K562 (cell line): ENCODE measurements at regions not wholly inside any gene's neighbourhood (a gene's known extent, or its start where the extent isn't known, plus 50 kb on each side); places are given as distances from the start of the nearest gene placed in this dataset.
"Not testable (repeated sequence)": the region's sequence is repeated elsewhere in the genome, so short reads cannot be mapped to it uniquely, and the experiment has no call there.

Experiments
- ATAC-seq: fragments of 200-7000 bp; cut with Tn5 transposase; 3 replicates; pipeline ENCODE4 v1.9.1; 2020; ENCODE audit warnings: moderate library complexity
- BruUV-seq: library from RNA; stranded (reverse); fragments of 400-500 nt; replicated peaks from 2 replicates; lab custom pipeline; 2021; lab: Mats Ljungman, UMichigan
- CTCF ChIA-PET: fragments of 300-600 bp; formaldehyde crosslinking; extraction: SDS; loops from one replicate; lab custom pipeline; 2021; ENCODE audit warnings: low intra/inter-chr PET ratio; lab: Yijun Ruan, JAX
- POLR2A ChIA-PET: fragments of 300-600, 350-650 bp; sonication (Branson Sonifier 250); formaldehyde crosslinking; extraction: SDS; loops from one replicate; lab custom pipeline; 2021; ENCODE audit warnings: antibody characterized with exemption, inconsistent platforms; lab: Yijun Ruan, JAX
- DNase-seq, 4 experiments: peaks; one replicate each; pipeline versions ENCODE4 v3.0.0 to v3.0.0-alpha.2; 2011 to 2018; ENCODE audit warnings: low spot score in 3 of 4, mixed read lengths in 3 of 4; ENCODE audit errors: extremely low read depth in 1 of 4
- FAIRE-seq: peaks from 2 replicates; lab custom pipeline; 2011; peaks lifted over from hg19 to GRCh38; lab: Jason Lieb, UNC
- H2AFZ ChIP-seq: 2 replicates; pipeline ENCODE4 v1.6.0; 2011; ENCODE audit warnings: low read depth, low read length, control low read depth, inconsistent platforms
- H3K27ac ChIP-seq: fragments of 200-600 bp; 3 replicates; pipeline ENCODE4 v1.8.0; 2011; ENCODE audit warnings: low read depth, mild to moderate bottlenecking, control low read depth, inconsistent platforms, low read length, moderate library complexity, mixed read lengths; ENCODE audit errors: extremely low read depth
- H3K27me3 ChIP-seq, 2 experiments: fragments of 300-600 bp in 1 of 2; 2 replicates in 1 of 2; 3 replicates in 1 of 2; pipeline versions ENCODE4 v1.6.0 to v1.8.0; 2011; ENCODE audit warnings: inconsistent platforms in 2 of 2, low read length in 2 of 2, mild to moderate bottlenecking in 1 of 2, mixed read lengths in 1 of 2, moderate library complexity in 1 of 2; ENCODE audit not compliant: control insufficient read depth in 2 of 2, insufficient read depth in 2 of 2
- H3K36me3 ChIP-seq: fragments of 300-600 bp; 3 replicates; pipeline ENCODE4 v1.8.0; 2011; ENCODE audit warnings: mild to moderate bottlenecking, low read length, inconsistent platforms; ENCODE audit not compliant: control insufficient read depth, insufficient read depth
- H3K4me1 ChIP-seq, 2 experiments: fragments of 200-600 bp in 1 of 2; replicated peaks in 1 of 2; 2 replicates in 1 of 2; 3 replicates in 1 of 2; pipeline versions ENCODE4 v1.5.1 to v1.8.0; 2011; ENCODE audit warnings: inconsistent platforms in 2 of 2, low read length in 2 of 2, mild to moderate bottlenecking in 1 of 2, mixed read lengths in 1 of 2, moderate library complexity in 1 of 2; ENCODE audit not compliant: control insufficient read depth in 2 of 2, insufficient read depth in 2 of 2
- H3K4me2 ChIP-seq: 2 replicates; pipeline ENCODE4 v1.6.1; 2011; ENCODE audit warnings: low read length, control low read depth, inconsistent platforms, mixed read lengths; ENCODE audit not compliant: insufficient read depth
- H3K4me3 ChIP-seq: fragments of 200-600 bp; sonication (generic), shearing (Covaris generic); 2 replicates; pipeline ENCODE4 v1.5.1; 2016; ENCODE audit warnings: control low read depth, inconsistent platforms
- H3K79me2 ChIP-seq: fragments of 200-600 bp; 3 replicates; pipeline ENCODE4 v1.8.0; 2011; ENCODE audit warnings: low read length, inconsistent platforms; ENCODE audit not compliant: control insufficient read depth, insufficient read depth
- H3K9ac ChIP-seq, 2 experiments: 2 replicates each; pipeline versions ENCODE4 v1.6.0 to v1.6.1; 2011; ENCODE audit warnings: low read depth in 2 of 2, low read length in 2 of 2, control low read depth in 1 of 2, inconsistent platforms in 1 of 2, mild to moderate bottlenecking in 1 of 2, mixed read lengths in 1 of 2; ENCODE audit not compliant: insufficient read depth in 1 of 2
- H3K9me1 ChIP-seq: one replicate; pipeline ENCODE4 v1.6.0; 2011; ENCODE audit warnings: inconsistent platforms, mild to moderate bottlenecking, low read length, moderate library complexity; ENCODE audit not compliant: control insufficient read depth, insufficient read depth
- H3K9me3 ChIP-seq: replicated peaks from 2 replicates; pipeline ENCODE4 v1.5.1; 2011; ENCODE audit warnings: low read depth, low read length, inconsistent platforms; ENCODE audit not compliant: control insufficient read depth, insufficient read depth
- H4K20me1 ChIP-seq: replicated peaks from 2 replicates; pipeline ENCODE4 v1.6.1; 2011; ENCODE audit warnings: low read length, inconsistent platforms, mixed read lengths; ENCODE audit not compliant: control insufficient read depth, insufficient read depth
- CHD2 ChIP-seq: IDR thresholded peaks from 2 replicates; pipeline ENCODE4 v1.6.1; 2011; ENCODE audit warnings: low read depth, low read length
- EP300 ChIP-seq: IDR thresholded peaks from 2 replicates; pipeline ENCODE4 v1.6.1; 2012; ENCODE audit warnings: low read length, improper control_type of control experiment
- SP2 ChIP-seq: IDR thresholded peaks from 2 replicates; pipeline ENCODE4 v1.6.1; 2011; ENCODE audit warnings: mild to moderate bottlenecking, low read depth, low read length, moderate library complexity; ENCODE audit not compliant: poor library complexity, severe bottlenecking; ENCODE audit errors: extremely low read depth
- ZNF174 ChIP-seq: fragments of 250-450 bp; sonication (Bioruptor Pico); IDR thresholded peaks from 2 replicates; pipeline ENCODE4 v1.4.0; 2020; ENCODE audit warnings: mild to moderate bottlenecking
- ZNF668 ChIP-seq: fragments of 250-450 bp; sonication (Bioruptor Pico); IDR thresholded peaks from 2 replicates; pipeline ENCODE4 v1.8.0; 2022; ENCODE audit warnings: mild to moderate bottlenecking, inconsistent platforms
- WGBS: fragments of 100-300 bp; shearing (Covaris generic); methylation state at CpG from one replicate; pipeline ENCODE4 v1.1.6; 2016; ENCODE audit warnings: low coverage, mixed read lengths; ENCODE audit not compliant: insufficient coverage; ENCODE audit errors: missing lambda C conversion rate; 5-methylcytosine and 5-hydroxymethylcytosine counted together
- in situ Hi-C: fragments of 300-500 bp; cut with MboI; formaldehyde crosslinking; loops from 4 replicates; pipeline ENCODE4 v1.15.0; 2018; ENCODE audit warnings: inconsistent platforms, mixed read lengths
- intact Hi-C: fragments of 100-400 bp; cut with micrococcal nuclease; formaldehyde crosslinking; loops from 2 replicates; pipeline ENCODE4 v1.14.2; 2022
- TF ChIP-seq, protein P1 (sequence below): fragments of 250-450 bp; sonication (Bioruptor Pico); IDR thresholded peaks from 2 replicates; pipeline ENCODE4 v1.4.0; 2020; ENCODE audit warnings: mild to moderate bottlenecking, moderate library complexity, borderline replicate concordance

DNA sequence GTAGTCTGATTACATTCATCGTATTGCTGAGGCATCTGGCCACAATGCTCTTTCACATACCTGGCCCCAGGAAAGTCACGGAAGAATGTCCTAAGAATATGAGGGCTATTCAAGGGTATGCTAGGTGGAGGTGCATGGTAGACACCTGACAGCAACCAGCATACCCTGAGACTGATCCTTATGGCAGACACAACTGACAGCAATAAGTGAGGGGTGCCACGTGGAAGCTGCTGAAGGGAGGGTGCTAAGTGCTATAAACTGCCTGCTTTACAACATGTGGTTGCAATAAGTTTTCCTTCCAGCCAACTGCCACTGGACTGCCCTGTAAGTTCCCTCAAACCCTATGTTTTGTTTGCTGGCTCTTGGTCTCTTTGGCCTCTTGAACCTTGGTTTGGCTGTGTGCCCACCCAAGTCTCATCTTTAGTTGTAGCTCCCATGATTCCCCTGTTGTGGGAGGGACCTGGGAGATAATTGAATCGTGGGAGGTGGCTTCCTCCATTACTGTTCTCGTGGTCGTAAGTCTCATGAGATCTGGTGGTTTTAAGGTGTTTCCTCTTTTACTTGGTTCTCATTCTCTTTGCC lies 201.3 kb upstream of the MOCS1 start (continued):
- TF ChIP-seq EP300 (no peak), ZNF174 (CRISPR knock-in tag) (no peak), CHD2 (peak; percentile 59; the same call in 1 of the 2 replicates)

DNA sequence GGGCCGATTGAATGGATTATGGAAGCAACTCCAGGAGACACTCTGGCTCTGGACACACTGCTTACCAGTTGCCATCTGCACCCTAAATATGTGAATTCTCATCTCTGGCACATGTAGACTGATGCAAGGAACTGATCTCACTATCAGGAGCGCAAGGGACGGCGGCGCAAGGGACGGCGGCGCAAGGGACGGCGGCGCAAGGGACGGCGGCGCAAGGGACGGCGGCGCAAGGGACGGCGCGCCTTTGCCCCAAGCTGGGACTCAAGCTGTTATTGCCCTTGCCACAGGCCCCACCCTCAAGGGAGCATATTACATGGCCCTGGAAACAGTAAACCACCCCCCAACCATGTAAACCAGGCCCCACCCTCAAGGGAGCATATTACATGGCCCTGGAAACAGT lies 199.7 kb upstream of the MOCS1 start:
- H3K4me3 ChIP-seq, H3K4me2 ChIP-seq, H3K9me1 ChIP-seq, H3K27me3 ChIP-seq, POLR2A ChIA-PET, in situ Hi-C loops, H3K36me3 ChIP-seq, H3K79me2 ChIP-seq, FAIRE-seq, H2AFZ ChIP-seq, H4K20me1 ChIP-seq, ATAC-seq, H3K27ac ChIP-seq, H3K9me3 ChIP-seq, CTCF ChIA-PET, intact Hi-C loops, DNase-seq, BruUV-seq, H3K9ac ChIP-seq: not testable (repeated sequence)
- WGBS = 80% methylated on average over 20 of the region's 20 CpGs
- peaks cover under 1 to 25% of the 10 kb centered on the region in 2 experiments; a peak in 4 of 5 replicates for H3K4me1 ChIP-seq

DNA sequence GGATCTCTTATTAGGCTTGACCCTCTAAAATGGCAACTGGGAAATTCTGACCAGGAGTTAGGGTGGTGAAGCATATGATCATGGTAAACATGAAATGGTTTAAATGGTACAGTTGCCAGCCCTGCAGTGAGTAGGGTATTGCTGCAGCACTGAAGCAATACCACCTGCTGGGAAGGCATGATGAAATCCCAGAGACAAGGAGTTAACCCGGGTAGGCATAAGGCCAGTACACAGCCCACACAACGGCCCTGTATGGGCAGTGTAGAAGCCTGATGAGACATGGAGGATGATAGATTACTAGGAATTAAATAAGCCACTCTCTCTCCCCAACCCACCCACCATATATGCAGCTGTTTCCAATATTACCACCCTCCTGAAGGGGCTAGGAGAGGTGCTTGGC lies 197.4 kb upstream of the MOCS1 start:
- H3K9me1 ChIP-seq = no peaks in the 10 kb centered on the region
- in situ Hi-C loops = no loop called here

More for the DNA sequence above, 197.4 kb upstream of the MOCS1 start:
- intact Hi-C loops = no loop called here
- Histone ChIP-seq H3K4me3 (no peak overlapping the region), H3K27me3 (no peaks in the 10 kb centered on the region), H2AFZ (no peak overlapping the region), H3K4me2 (no peak overlapping the region), H3K36me3 (no peaks in the 10 kb centered on the region), H3K9ac (no peak overlapping the region), H3K79me2 (no peaks in the 10 kb centered on the region), H3K4me1 (peaks cover 0 to 10% of the 10 kb centered on the region in 2 experiments; a peak in 1 of 5 replicates), H3K9me3 (0 out of 2 replicates have a peak, but pooled peaks cover 5% of the 10 kb centered on the region), H4K20me1 (no peaks in the 10 kb centered on the region), H3K27ac (no peak overlapping the region)
- TF ChIP-seq SP2 (no peak), ZNF668 (no peak)
- TF ChIP-seq, protein P1, sequence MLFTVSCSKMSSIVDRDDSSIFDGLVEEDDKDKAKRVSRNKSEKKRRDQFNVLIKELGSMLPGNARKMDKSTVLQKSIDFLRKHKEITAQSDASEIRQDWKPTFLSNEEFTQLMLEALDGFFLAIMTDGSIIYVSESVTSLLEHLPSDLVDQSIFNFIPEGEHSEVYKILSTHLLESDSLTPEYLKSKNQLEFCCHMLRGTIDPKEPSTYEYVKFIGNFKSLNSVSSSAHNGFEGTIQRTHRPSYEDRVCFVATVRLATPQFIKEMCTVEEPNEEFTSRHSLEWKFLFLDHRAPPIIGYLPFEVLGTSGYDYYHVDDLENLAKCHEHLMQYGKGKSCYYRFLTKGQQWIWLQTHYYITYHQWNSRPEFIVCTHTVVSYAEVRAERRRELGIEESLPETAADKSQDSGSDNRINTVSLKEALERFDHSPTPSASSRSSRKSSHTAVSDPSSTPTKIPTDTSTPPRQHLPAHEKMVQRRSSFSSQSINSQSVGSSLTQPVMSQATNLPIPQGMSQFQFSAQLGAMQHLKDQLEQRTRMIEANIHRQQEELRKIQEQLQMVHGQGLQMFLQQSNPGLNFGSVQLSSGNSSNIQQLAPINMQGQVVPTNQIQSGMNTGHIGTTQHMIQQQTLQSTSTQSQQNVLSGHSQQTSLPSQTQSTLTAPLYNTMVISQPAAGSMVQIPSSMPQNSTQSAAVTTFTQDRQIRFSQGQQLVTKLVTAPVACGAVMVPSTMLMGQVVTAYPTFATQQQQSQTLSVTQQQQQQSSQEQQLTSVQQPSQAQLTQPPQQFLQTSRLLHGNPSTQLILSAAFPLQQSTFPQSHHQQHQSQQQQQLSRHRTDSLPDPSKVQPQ (CRISPR knock-in tag) = no peak
- ChIA-PET POLR2A (no interaction called here), CTCF (interaction anchor here (0.6 kb wide), 1 partner anchor 89 kb away, joined by 3 read pairs; no protein-coding TSS in a partner anchor)
- WGBS = 0% methylated on average over 2 of the region's 2 CpGs
- ATAC-seq (no peak), DNase-seq (no peak), FAIRE-seq (no peak)
- no TSS peak for BruUV-seq
